ENCODE measurements at regions not wholly inside any gene's neighbourhood (a gene's known extent, or its start where the extent isn't known, plus 50 kb on each side); places are given as distances from the start of the nearest gene placed in this dataset.

GRCh38 chr6:63140692-63141318 lies 70.5 kb upstream of the FKBP1C start:
- Histone ChIP-seq H3K4me2 (ENCODE audit: insufficient read depth, low read length) (no peak overlapping the region), H3K79me2 (ENCODE audit: insufficient read depth, low read length) (no peaks in the 10 kb centered on the region), H3K9ac (ENCODE audit: low read depth, low read length) (no peak overlapping the region), H3K27ac (ENCODE audit: low read length) (no peak overlapping the region), H3K27me3 (ENCODE audit: insufficient read depth, low read length, poor library complexity) (no peaks in the 10 kb centered on the region), H2AFZ (ENCODE audit: low read depth, low read length) (no peak overlapping the region), H4K20me1 (ENCODE audit: insufficient read depth, low read length) (no peaks in the 10 kb centered on the region), H3K36me3 (ENCODE audit: insufficient read depth, low read length) (no peaks in the 10 kb centered on the region), H3K9me3 (ENCODE audit: insufficient read depth, low read length, severe bottlenecking) (no peaks in the 10 kb centered on the region), H3K4me1 (ENCODE audit: insufficient read depth, low read length) (no peaks in the 10 kb centered on the region), H3K4me3 (ENCODE audit: low read depth in 1 of 2, low read length in 2 of 2) (no peak overlapping the region)
- TF ChIP-seq CTCF (IDR thresholded peaks at IDR 0.05; ENCODE audit: borderline replicate concordance, extremely low read depth, low read length, poor library complexity, severe bottlenecking) (no peak), EZH2 (IDR thresholded peaks at IDR 0.05; ENCODE audit: borderline replicate concordance, low read depth, low read length, severe bottlenecking) (no peak)
- no peak for DNase-seq
- no peak for ATAC-seq (ENCODE audit: insufficient read depth, low read depth)

- no peak overlapping the region for H3K4me3 ChIP-seq (ENCODE audit: low read depth in 1 of 2, low read length in 2 of 2)
- TF ChIP-seq EZH2 (IDR thresholded peaks at IDR 0.05; ENCODE audit: borderline replicate concordance, low read depth, low read length, severe bottlenecking) (no peak), CTCF (IDR thresholded peaks at IDR 0.05; ENCODE audit: borderline replicate concordance, extremely low read depth, low read length, poor library complexity, severe bottlenecking) (no peak)
- H3K36me3 ChIP-seq (ENCODE audit: insufficient read depth, low read length) = no peaks in the 10 kb centered on the region
- H4K20me1 ChIP-seq (ENCODE audit: insufficient read depth, low read length) = no peaks in the 10 kb centered on the region
- no peaks in the 10 kb centered on the region for H3K4me1 ChIP-seq (ENCODE audit: insufficient read depth, low read length)
- H3K27me3 ChIP-seq (ENCODE audit: insufficient read depth, low read length, poor library complexity) = no peaks in the 10 kb centered on the region
- H3K27ac ChIP-seq (ENCODE audit: low read length) = no peak overlapping the region
- H3K9ac ChIP-seq (ENCODE audit: low read depth, low read length) = no peak overlapping the region
- no peak overlapping the region for H3K4me2 ChIP-seq (ENCODE audit: insufficient read depth, low read length)
- DNase-seq = no peak
- no peak for ATAC-seq (ENCODE audit: insufficient read depth, low read depth)
- no peaks in the 10 kb centered on the region for H3K79me2 ChIP-seq (ENCODE audit: insufficient read depth, low read length)
- H2AFZ ChIP-seq (ENCODE audit: low read depth, low read length) = no peak overlapping the region
- no peaks in the 10 kb centered on the region for H3K9me3 ChIP-seq (ENCODE audit: insufficient read depth, low read length, severe bottlenecking)
These were observed 61.5 kb upstream of the FKBP1C start for GRCh38 chr6:63149730-63150129.

GRCh38 chr6:63154535-63154934 lies 56.7 kb upstream of the FKBP1C start:
- no peaks in the 10 kb centered on the region for H3K36me3 ChIP-seq (ENCODE audit: insufficient read depth, low read length)
- TF ChIP-seq EZH2 (IDR thresholded peaks at IDR 0.05; ENCODE audit: borderline replicate concordance, low read depth, low read length, severe bottlenecking) = no peak
- no peak for TF ChIP-seq CTCF (IDR thresholded peaks at IDR 0.05; ENCODE audit: borderline replicate concordance, extremely low read depth, low read length, poor library complexity, severe bottlenecking)
- DNase-seq = no peak

More at GRCh38 chr6:63154535-63154934, 56.7 kb upstream of the FKBP1C start:
- Histone ChIP-seq H3K27ac (ENCODE audit: low read length) (no peak overlapping the region), H3K79me2 (ENCODE audit: insufficient read depth, low read length) (no peaks in the 10 kb centered on the region), H3K9ac (ENCODE audit: low read depth, low read length) (no peak overlapping the region), H4K20me1 (ENCODE audit: insufficient read depth, low read length) (no peaks in the 10 kb centered on the region), H3K9me3 (ENCODE audit: insufficient read depth, low read length, severe bottlenecking) (no peaks in the 10 kb centered on the region), H3K4me2 (ENCODE audit: insufficient read depth, low read length) (no peak overlapping the region), H3K27me3 (ENCODE audit: insufficient read depth, low read length, poor library complexity) (no peaks in the 10 kb centered on the region), H3K4me3 (ENCODE audit: low read depth in 1 of 2, low read length in 2 of 2) (no peak overlapping the region), H3K4me1 (ENCODE audit: insufficient read depth, low read length) (no peaks in the 10 kb centered on the region), H2AFZ (ENCODE audit: low read depth, low read length) (no peak overlapping the region)
- ATAC-seq (ENCODE audit: insufficient read depth, low read depth) = no peak
